Occipital lobe (tissue), 2 donors: ENCODE measurements at regions not wholly inside any gene's neighbourhood (a gene's known extent, or its start where the extent isn't known, plus 50 kb on each side); places are given as distances from the start of the nearest gene placed in this dataset.
A peak's percentile ranks its signal among the peaks of the same experiment; 100 is the strongest.
"Not testable (repeated sequence)": the region's sequence is repeated elsewhere in the genome, so short reads cannot be mapped to it uniquely, and the experiment has no call there.

Experiments
- DNase-seq: peaks from one replicate; lab custom pipeline; 2025; lab: John Stamatoyannopoulos, UW
- small RNA-seq: library from RNA; depleted of rRNA; stranded (forward); fragments of <200 nt; gene quantifications from one replicate; pipeline ENCODE3, GENCODE V24; 2014

GRCh38 chr12:34404377-34405285 is 382.3 kb downstream of the ALG10 start:
- DNase-seq: no peak

- DNase-seq: no peak
Measured at GRCh38 chr12:34405286-34406227, 383.3 kb downstream of the ALG10 start.

GRCh38 chr12:34406228-34406995 is 384.1 kb downstream of the ALG10 start:
- DNase-seq: no peak

- no peak for DNase-seq
Measured at GRCh38 chr12:34406996-34407300, 384.7 kb downstream of the ALG10 start.

GRCh38 chr12:34407813-34408212 is 385.5 kb downstream of the ALG10 start:
- DNase-seq: no peak

- not testable (repeated sequence) for DNase-seq
Measured at GRCh38 chr12:34431509-34431908, 409.2 kb downstream of the ALG10 start.

Small RNA genes in the stretch of these regions (small RNA-seq; reads per million reads assigned to genes)
- gene RNA5SP357: 0.44 reads per million, percentile 41 among the genes with 10 or more reads in this experiment
